PC-3 (cell line): ENCODE measurements at regions not wholly inside any gene's neighbourhood (a gene's known extent, or its start where the extent isn't known, plus 50 kb on each side); places are given as distances from the start of the nearest gene placed in this dataset.

Experiments
- ATAC-seq: fragments of 200-7000 bp; cut with Tn5 transposase; 2 replicates; pipeline ENCODE4 v1.9.1; 2020; ENCODE audit warnings: mild to moderate bottlenecking, moderate library complexity
- BruUV-seq: library from RNA; stranded (reverse); fragments of 400-500 nt; replicated peaks from 2 replicates; lab custom pipeline; 2021; lab: Mats Ljungman, UMichigan
- CTCF ChIA-PET: fragments of 300-600 bp; sonication (Branson Sonifier 250); formaldehyde crosslinking; loops from one replicate; lab custom pipeline; 2022; ENCODE audit warnings: antibody characterized with exemption; lab: Charles Lee
- POLR2A ChIA-PET: fragments of 300-600 bp; sonication (Branson Sonifier 250); formaldehyde crosslinking; loops from one replicate; lab custom pipeline; 2022; ENCODE audit warnings: antibody characterized with exemption; ENCODE audit not compliant: unreplicated experiment; lab: Charles Lee
- DNase-seq: peaks from one replicate; pipeline ENCODE4 v3.0.0-alpha.2; 2015
- H2AFZ ChIP-seq: fragments of 300-600 bp; sonication (generic); 2 replicates; pipeline ENCODE4 v1.6.0; 2016; ENCODE audit warnings: antibody characterized with exemption, low read length
- H3F3A ChIP-seq: fragments of 300-600 bp; sonication (generic); one replicate; pipeline ENCODE4 v1.6.0; 2017; ENCODE audit warnings: antibody characterized with exemption, low read length, control low read depth, mild to moderate bottlenecking; ENCODE audit not compliant: unreplicated experiment
- H3K27ac ChIP-seq: fragments of 300-600 bp; sonication (generic); 2 replicates; pipeline ENCODE4 v1.5.1; 2016; ENCODE audit warnings: mild to moderate bottlenecking, low read length
- H3K27me3 ChIP-seq: fragments of 300-600 bp; sonication (generic); 2 replicates; pipeline ENCODE4 v1.6.1; 2016; ENCODE audit warnings: low read length, mixed read lengths
- H3K36me3 ChIP-seq: fragments of 300-600 bp; sonication (generic); 2 replicates; pipeline ENCODE4 v1.6.1; 2016; ENCODE audit warnings: low read depth, mixed run types, low read length, mixed read lengths
- H3K4me1 ChIP-seq: fragments of 300-600 bp; sonication (generic); 2 replicates; pipeline ENCODE4 v1.5.1; 2016; ENCODE audit warnings: low read length; ENCODE audit not compliant: insufficient read depth
- H3K4me2 ChIP-seq: fragments of 300-600 bp; sonication (generic); 2 replicates; pipeline ENCODE4 v1.6.0; 2016; ENCODE audit warnings: low read length
- H3K4me3 ChIP-seq: fragments of 300-600 bp; sonication (generic); 2 replicates; pipeline ENCODE4 v1.5.1; 2016; ENCODE audit warnings: mild to moderate bottlenecking, low read length, mixed read lengths
- H3K79me2 ChIP-seq: fragments of 300-600 bp; sonication (generic); 2 replicates; pipeline ENCODE4 v1.6.1; 2017; ENCODE audit warnings: low read length, mixed read lengths
- H3K9ac ChIP-seq: fragments of 300-600 bp; sonication (generic); 2 replicates; pipeline ENCODE4 v1.6.0; 2016; ENCODE audit warnings: mild to moderate bottlenecking, low read length
- H3K9me2 ChIP-seq: fragments of 300-600 bp; sonication (generic); replicated peaks from 2 replicates; pipeline ENCODE4 v1.6.1; 2016; ENCODE audit warnings: mixed run types, low read length, mixed read lengths
- H3K9me3 ChIP-seq: fragments of 300-600 bp; sonication (generic); 2 replicates; pipeline ENCODE4 v1.6.1; 2016; ENCODE audit warnings: low read length, mixed read lengths
- H4K20me1 ChIP-seq: fragments of 300-600 bp; sonication (generic); 2 replicates; pipeline ENCODE4 v1.6.1; 2016; ENCODE audit warnings: low read length, mixed read lengths
- EZH2 ChIP-seq: fragments of 300-600 bp; sonication (generic); IDR thresholded peaks from one replicate; pipeline ENCODE4 v1.6.1; 2017; ENCODE audit warnings: antibody characterized with exemption, mild to moderate bottlenecking, low read length; ENCODE audit not compliant: unreplicated experiment
- EZH2phosphoT487 ChIP-seq: fragments of 300-600 bp; sonication (generic); IDR thresholded peaks from 2 replicates; pipeline ENCODE4 v1.6.1; 2018; ENCODE audit warnings: mild to moderate bottlenecking, antibody characterized with exemption, low read length, borderline replicate concordance
- intact Hi-C: fragments of 100-400 bp; cut with micrococcal nuclease; formaldehyde crosslinking; loops from 2 replicates; pipeline ENCODE4 v1.9.0; 2023
- TF ChIP-seq, protein P1 (sequence below): fragments of 300-600 bp; sonication (generic); conservative IDR thresholded peaks from 2 replicates; pipeline ENCODE4 v1.5.1; 2017; ENCODE audit warnings: antibody characterized with exemption, low read depth, mild to moderate bottlenecking, low read length

DNA sequence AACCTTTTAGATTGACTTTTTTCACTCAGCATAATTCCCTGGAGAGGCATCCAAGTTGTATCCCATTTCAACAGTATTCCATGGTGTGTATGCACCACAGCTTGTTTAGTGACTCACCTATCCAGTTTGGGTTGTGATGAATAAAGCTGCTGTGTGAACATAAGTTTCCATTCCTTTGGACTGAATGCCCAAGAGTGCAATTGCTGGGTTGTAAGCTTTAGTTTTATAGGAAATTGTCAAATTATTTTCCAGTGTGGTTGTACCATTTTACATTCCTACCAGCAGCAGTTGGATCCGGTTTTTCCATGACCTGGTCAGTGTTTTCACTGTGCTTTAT, 60.9 kb upstream of the TMED7 start:
- intact Hi-C loops: no loop called here
- peaks cover 16% of the 10 kb centered on the region for H3K27me3 ChIP-seq
- H2AFZ ChIP-seq: no peak overlapping the region
- DNase-seq (peak; percentile 57), ATAC-seq (peak; percentile 60; the same call in 1 of the 2 replicates)
- no peaks in the 10 kb centered on the region for H3K9me3 ChIP-seq
- no peaks in the 10 kb centered on the region for H3K4me1 ChIP-seq
- ChIA-PET POLR2A (no interaction called here), CTCF (no interaction called here)
- TF ChIP-seq EZH2 (no peak), EZH2phosphoT487 (no peak)
- TF ChIP-seq, protein P1, sequence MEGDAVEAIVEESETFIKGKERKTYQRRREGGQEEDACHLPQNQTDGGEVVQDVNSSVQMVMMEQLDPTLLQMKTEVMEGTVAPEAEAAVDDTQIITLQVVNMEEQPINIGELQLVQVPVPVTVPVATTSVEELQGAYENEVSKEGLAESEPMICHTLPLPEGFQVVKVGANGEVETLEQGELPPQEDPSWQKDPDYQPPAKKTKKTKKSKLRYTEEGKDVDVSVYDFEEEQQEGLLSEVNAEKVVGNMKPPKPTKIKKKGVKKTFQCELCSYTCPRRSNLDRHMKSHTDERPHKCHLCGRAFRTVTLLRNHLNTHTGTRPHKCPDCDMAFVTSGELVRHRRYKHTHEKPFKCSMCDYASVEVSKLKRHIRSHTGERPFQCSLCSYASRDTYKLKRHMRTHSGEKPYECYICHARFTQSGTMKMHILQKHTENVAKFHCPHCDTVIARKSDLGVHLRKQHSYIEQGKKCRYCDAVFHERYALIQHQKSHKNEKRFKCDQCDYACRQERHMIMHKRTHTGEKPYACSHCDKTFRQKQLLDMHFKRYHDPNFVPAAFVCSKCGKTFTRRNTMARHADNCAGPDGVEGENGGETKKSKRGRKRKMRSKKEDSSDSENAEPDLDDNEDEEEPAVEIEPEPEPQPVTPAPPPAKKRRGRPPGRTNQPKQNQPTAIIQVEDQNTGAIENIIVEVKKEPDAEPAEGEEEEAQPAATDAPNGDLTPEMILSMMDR: no peak
- no peaks in the 10 kb centered on the region for H3K9me2 ChIP-seq
- no peak overlapping the region for H3K9ac ChIP-seq
- no TSS peak for BruUV-seq
- H4K20me1 ChIP-seq: no peaks in the 10 kb centered on the region
- no peak overlapping the region for H3K4me2 ChIP-seq
- H3K4me3 ChIP-seq: no peak overlapping the region
- H3F3A ChIP-seq: no peaks in the 10 kb centered on the region
- no peaks in the 10 kb centered on the region for H3K36me3 ChIP-seq
- no peak overlapping the region for H3K27ac ChIP-seq
- H3K79me2 ChIP-seq: no peaks in the 10 kb centered on the region

DNA sequence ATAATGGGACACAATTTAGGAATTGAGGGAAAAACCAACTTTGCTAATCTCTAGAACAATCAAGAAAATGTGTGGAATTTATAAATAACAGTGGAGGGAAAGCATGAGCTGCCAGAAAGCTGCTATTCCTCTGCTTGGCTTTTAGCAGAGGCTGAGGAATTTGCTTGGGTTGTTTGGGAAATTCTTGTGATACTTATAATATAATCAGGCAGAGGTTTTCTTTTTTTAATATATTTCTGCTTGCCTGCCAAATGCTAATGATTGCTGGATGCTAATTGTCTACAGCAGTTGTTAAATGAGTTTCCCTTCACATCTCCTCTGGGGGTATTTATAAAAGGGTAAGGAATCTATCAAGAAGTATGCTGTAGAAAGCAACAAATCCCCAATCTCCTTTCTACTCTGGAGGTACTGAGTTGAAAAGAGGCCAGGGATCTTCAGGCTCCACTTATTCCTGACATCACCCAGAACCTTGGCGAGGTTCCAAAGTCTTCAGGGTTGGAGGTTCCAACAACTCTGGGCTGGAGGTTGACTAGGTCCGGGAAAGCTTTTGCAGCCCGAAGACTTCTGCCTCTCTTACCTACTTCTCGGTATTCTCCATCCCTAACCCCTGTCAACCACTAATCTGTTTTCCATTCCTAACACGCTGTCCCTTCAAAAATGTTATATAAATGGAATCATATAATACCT, 60.4 kb upstream of the TMED7 start:
- ChIA-PET CTCF (no interaction called here), POLR2A (no interaction called here)
- H3K27me3 ChIP-seq: peaks cover 16% of the 10 kb centered on the region
- H3K4me1 ChIP-seq: no peaks in the 10 kb centered on the region
- no peak for DNase-seq
- H3K4me2 ChIP-seq: no peak overlapping the region
- H4K20me1 ChIP-seq: no peaks in the 10 kb centered on the region
- no peaks in the 10 kb centered on the region for H3K36me3 ChIP-seq
- H3K79me2 ChIP-seq: no peaks in the 10 kb centered on the region
- no peak overlapping the region for H3K9ac ChIP-seq
- no peak for ATAC-seq
- no peak for TF ChIP-seq EZH2
- no peak for TF ChIP-seq EZH2phosphoT487
- TF ChIP-seq, protein P1: no peak
- H3K9me2 ChIP-seq: no peaks in the 10 kb centered on the region
- H2AFZ ChIP-seq: no peak overlapping the region
- H3K4me3 ChIP-seq: no peak overlapping the region
- BruUV-seq: no TSS peak
- no peak overlapping the region for H3K27ac ChIP-seq
- no peaks in the 10 kb centered on the region for H3K9me3 ChIP-seq
- intact Hi-C loops: no loop called here
- H3F3A ChIP-seq: no peaks in the 10 kb centered on the region

DNA sequence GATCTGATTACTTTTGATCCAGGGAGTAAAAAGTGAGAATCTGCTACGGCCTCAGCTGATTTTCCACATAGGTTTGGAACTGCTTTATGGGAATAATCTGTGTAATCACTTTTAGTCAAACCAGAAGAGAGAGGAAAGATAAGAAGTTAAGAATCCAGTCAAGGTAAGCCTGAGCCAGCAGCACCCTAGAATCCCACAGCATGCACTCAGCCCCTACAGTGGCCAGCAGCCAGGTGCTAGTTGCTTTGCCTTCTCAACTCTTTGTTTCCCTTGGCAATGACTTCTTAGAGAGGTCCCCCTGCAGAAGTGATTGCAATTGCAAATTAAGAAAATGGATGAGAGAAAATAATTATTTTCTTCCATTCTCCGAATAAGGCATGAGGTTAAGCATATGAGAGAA, 59.7 kb upstream of the TMED7 start:
- Histone ChIP-seq H3K27me3 (peaks cover 16% of the 10 kb centered on the region), H3K4me3 (no peak overlapping the region), H2AFZ (no peak overlapping the region), H3K9me3 (no peaks in the 10 kb centered on the region), H3K36me3 (no peaks in the 10 kb centered on the region), H3K4me1 (no peaks in the 10 kb centered on the region), H3K4me2 (no peak overlapping the region), H3K9ac (no peak overlapping the region), H3K9me2 (no peaks in the 10 kb centered on the region), H3F3A (no peaks in the 10 kb centered on the region), H3K27ac (no peak overlapping the region), H4K20me1 (no peaks in the 10 kb centered on the region), H3K79me2 (no peaks in the 10 kb centered on the region)
- ChIA-PET POLR2A (no interaction called here), CTCF (no interaction called here)
- DNase-seq (no peak), ATAC-seq (no peak)
- intact Hi-C loops: no loop called here
- TF ChIP-seq EZH2 (no peak), EZH2phosphoT487 (no peak)
- TF ChIP-seq, protein P1: no peak
- BruUV-seq: no TSS peak
